GM19372 (cell line): ENCODE measurements at regions not wholly inside any gene's neighbourhood (a gene's known extent, or its start where the extent isn't known, plus 50 kb on each side); places are given as distances from the start of the nearest gene placed in this dataset.
"Not testable (repeated sequence)": the region's sequence is repeated elsewhere in the genome, so short reads cannot be mapped to it uniquely, and the experiment has no call there.

Experiments
- ATAC-seq: cut with Tn5 transposase; IDR thresholded peaks from one replicate; pipeline ENCODE4 v1.9.1; 2021; ENCODE audit warnings: mild to moderate bottlenecking, low read depth, moderate library complexity; ENCODE audit not compliant: unreplicated experiment

DNA sequence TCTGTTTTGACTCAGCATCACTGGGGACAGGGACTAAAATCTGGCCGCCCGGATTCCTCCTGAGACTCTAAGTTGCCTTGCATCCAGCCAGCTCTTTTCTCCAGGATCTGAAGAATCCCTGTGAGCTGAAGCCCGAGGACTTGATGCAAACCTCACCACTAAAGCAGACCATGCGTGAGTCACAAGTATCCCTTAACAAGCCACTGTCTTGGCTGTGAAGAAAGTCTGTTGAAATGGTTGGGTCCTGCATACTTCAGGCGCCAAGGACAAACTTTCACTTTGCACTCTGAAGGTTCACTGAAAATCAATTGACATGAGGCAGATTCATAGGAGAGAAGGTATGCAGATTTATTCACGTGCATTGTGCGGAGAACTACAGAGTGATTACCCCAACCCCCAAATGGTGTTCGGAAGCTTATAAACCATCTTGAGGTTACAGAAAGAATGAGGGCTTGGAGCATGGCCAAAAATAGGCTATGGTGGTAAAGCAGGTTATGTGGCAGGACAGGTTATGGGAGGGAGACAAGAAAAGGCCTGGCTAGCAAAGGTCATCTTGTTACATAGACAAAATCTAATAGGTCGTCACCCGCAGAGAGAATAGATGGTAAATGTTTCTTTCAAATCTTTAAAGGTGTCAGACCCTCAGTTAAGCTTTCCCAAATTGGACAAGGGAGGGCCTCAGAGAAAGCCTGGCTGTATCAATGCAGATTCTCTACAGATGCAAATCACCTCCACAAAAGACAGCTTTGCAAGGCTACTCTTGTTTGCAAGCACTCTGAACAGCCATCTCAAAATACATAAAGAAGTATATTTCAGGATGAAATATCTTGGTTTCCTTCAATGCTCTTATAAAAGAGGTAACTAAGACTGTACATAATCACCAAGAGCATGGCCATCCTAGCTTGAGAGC, 126.3 kb upstream of the PLAAT1 start:
- no peak for ATAC-seq

DNA sequence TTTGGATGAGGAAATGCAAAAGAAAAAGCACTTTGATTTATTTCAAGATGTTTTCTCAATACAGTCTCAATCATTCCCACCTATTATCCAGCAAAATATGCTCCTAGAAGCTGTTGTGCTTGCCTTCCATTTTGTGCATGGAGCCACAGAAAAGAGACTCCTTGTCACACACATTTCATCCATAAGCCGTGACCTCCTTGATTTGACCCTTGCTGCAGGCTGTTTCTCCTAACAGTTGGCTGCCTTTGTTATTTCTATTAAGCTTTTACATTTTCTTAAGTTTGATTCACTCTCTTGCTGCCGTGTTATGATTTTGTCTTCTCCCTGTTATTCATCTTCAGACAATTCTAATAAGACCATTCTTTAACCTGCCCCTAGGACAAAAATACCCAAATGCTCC, 124.2 kb upstream of the PLAAT1 start:
- ATAC-seq = no peak

DNA sequence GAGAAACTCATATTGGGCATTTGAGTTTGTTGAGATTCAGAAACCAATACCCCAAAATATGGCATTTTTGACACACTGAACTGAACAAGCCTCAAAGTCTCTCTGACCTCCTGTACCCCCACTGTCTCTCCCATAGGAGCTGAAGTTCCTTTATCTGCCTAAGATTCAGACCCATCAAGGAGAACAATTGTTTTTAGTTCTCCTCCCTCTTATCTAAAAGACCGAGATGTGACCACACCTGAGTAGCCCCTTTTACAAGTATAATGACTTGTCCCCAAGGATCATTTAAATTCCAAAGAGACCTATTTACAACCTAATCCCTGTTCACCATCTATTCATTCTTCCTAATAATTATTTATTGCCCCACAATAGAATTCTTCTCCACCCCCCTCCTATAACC, 122.1 kb upstream of the PLAAT1 start:
- no peak for ATAC-seq

DNA sequence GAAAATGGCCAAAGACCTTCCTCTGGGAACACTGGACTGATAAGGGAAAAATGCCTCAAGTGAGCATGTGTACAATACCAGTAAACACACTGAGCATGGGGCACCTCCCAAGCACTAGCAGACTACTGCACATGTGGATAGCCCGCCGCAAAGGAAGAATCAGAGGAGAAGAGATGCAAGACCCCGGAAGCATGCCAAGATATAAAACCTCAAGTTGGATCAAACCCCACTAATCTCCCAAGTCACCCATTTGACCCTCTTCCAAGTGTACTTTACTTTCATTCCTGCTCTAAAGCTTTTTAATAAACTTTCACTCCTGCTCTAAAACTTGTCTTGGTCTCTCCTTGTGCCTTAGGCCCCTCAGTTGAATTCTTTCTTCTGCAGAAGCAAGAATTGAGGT, 121.1 kb upstream of the PLAAT1 start:
- no peak for ATAC-seq

DNA sequence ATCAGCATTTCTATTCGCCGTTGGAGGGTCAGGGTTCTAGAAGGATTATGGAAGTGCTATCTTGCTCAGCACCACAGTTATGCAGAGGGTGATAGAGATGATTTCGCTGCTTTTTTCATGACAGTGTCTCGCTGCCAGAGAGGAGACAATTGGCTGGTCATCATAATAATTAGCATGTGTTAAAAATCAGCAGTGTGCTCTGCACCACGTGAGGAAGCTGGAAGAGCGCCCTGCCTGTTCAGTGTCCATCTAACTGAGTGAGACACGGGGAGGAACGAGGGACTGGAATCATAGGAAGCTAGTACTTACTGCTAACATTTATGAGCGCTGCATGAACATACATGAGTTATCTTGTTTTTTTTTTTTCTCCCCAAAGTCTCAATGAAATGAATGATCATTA, 116.2 kb upstream of the PLAAT1 start:
- no peak for ATAC-seq

DNA sequence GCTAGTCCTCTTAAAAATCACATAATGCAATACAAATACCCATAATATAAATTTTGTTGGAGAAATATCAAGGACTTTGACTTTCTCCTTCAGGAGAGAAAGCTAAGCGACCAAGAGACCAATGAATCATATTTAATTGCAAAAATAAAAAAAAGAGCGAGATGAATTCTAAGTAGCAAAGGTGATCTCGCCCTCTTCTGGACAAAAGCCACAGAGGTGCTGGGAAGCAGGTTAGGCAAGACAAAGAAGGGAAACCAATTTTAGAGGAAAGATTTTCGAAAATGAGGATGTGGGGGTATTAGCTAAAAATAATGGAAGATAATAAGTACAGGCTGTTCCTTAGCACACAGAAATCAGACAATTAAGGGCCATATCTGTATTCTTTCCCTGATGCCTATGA, 111.4 kb upstream of the PLAAT1 start:
- ATAC-seq = no peak

DNA sequence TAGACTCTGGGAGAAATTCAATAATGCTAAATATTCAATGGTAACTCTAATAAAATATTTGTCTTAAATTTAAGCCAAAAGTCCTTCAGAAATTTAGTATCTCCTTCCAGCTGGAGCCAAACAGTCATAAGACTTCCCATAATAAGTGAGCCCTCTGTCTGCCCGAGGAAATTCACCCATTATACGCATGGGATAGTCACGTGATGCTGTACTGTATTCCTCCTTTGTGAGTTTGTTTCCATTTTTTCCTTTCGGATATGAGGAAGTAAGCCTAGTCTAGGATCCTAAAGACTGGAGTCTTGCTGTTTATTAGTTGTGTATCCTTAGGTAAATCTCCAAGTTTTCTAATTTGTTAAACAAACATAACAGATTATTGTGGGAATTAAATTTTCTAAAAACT, 110.4 kb upstream of the PLAAT1 start:
- no peak for ATAC-seq

DNA sequence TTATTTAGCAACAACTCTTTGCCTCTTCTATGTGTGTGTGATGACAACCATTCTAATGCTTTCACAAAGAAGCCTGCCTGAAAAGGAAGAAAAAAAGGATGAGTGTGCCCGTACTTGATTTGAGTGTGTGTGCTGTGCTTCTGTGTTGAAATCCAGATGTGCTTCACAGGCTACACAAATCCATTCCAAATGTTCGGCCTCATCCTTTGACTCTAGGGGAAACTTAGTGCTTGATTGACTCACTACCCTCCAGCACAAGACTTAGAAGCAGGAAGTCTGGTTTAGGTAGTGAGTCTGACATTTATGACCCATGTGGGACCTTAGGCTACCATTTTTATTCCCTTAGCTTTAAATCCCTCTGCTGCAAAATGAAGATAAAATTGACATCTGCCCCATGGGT, 108.8 kb upstream of the PLAAT1 start:
- no peak for ATAC-seq

DNA sequence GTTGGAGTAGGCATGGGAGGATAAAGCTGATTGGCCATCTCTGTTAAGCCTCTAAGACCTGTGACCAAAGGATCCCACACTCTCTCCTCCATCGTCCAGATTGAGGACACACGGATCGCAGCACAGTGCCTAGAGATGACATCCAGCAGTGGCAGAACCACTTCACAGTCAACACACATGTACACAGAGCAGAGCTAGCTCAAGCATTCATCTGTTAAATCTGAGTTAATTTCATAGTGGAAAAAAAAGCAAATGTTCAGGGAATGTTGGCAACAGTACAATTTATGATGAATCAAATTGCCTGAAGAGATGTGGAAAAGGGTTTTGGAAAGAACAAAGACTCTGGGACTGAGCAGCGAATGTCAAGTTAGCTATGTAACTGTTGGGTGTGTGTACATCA, 108.1 kb upstream of the PLAAT1 start:
- ATAC-seq = no peak

DNA sequence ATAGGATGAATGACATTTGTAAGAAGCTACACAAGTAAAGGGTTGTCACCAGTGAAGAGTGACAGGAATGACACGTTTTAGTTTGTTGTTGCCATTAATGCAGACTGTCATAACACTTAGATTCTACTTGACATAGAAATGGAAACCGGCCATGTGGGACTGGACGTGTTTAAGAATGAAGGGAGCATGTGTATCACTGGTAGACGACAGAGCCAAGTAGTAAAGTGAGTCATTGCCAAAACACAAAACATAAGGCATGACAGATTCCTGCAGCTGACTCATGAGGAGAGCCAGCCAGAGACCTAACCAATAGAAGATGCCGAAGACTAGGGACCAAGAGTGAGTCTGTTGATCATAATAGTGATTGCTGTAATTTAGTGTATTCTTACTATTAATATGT, 106.2 kb upstream of the PLAAT1 start:
- ATAC-seq = no peak

DNA sequence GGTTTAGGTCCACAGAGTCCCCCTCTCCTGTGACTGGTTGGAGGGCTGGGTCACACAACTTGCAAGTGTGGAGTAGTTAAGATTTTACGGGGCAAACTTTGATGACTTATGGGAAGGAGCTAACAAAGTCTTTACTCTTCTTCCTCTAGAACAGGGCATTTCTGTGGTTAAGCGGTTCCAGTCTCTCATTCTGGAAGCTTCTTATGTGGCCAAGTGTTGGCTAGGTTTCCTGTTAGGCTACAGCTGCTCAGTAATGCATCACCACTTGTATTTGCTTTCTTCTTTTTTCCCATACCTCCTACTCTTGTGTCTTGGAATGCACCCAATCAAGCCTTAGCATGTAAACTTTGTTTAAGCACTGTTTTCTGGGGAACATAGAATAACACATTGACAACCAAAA, 100.6 kb upstream of the PLAAT1 start:
- ATAC-seq = no peak

DNA sequence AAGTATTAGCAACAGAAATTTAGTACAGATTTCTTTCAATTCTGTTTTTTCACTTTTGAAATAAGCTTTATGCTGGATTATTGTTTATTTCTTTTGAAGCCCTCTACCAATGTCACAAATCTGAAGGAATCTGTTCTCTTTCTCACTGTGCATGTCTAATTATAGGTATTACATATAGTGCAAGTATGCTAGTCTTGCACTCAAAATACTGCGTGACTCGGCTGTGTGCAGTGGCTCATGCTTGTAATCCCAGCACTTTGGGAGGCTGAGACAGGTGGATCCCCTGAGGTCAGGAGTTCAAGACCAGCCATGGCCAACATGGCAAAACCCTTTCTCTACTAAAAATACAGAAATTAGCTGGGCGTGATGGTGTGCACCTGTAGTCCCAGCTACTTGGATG, 95.8 kb upstream of the PLAAT1 start:
- ATAC-seq = no peak

DNA sequence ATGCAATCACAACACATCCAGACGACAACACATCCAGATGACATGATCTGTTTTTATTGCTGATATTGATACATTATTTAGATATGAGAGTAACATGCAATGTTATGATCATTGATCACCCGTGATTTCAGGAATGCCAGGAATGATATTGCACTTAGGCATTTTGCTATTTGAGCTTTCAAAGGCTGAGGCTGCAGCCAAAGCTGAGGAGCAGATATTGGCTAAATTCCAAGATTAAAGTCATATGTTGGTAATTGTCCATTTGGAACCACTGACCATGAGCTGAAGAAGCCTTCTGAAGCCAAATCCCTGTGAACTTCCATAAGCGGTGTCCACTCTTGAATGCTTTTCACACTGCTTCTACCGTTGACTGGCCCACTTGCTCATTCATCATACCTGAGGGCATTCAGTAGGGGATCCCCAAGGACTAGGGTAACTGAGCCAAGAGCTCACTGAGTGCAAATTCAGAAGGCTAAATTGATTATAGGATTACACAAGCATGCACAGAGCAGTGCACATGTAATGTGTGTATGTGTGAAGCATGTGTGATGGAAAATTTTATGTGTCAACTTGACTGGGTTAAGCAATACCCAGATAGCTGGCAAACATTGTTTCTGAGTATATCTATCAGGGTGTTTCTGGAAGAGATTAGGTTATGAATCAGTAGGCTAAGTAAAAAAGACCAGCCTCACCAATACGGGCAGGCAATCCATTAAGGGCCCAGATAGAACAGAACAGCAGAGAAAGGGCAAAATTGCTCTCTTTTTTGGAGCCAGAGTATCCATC, 92.1 kb upstream of the PLAAT1 start:
- ATAC-seq = no peak

DNA sequence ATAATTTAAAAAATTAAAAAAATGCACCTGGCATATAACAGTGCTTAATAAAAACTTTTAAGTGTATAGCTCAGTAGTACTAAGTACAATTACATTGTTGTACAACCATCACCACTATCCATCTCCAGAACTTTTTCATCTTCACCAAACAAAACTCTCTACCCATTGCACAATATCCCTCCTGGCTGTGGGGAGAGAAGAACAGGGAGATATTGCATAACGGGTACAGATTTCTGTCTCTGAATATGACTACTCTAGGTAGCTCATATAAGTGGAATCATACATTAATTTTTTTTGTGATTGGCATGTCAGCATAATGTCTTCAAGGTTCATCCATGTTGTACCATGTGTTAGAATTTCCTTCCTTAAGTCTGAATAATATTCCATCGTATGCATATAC, 91.0 kb upstream of the PLAAT1 start:
- no peak for ATAC-seq

DNA sequence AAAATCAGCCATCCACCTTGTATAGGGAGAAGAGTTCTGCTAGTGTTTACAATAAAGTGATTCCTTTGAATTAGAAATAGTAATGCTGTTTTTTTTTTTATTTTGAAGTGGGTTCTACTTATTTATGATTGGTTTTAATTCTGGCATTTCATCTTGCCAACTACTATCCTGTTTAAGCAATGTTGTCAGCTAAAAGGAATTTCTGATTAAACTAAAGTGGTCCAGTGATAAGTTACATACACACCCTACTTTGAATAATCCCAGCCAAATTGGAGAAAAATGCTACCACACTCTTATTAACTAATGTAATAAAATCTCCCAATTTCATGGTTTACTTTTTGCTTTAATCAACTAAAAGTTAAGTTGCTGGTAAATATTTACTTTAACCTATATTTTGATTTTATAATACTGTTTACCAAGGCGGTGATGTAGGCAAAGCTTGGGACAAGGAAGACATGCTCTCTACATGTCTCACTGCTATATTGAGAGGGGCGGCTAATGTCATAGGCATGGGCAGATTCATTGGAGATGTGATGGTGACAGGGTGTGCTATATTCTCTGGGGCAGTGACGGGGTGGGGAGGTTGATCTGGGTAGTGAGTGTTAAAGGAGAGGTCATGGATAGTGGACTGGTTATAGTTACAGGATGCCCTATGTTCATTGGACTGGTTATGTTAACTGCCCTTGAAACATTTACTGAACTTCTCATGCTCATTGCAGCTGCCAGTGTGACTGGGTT, 85.8 kb upstream of the PLAAT1 start:
- ATAC-seq = not testable (repeated sequence)

DNA sequence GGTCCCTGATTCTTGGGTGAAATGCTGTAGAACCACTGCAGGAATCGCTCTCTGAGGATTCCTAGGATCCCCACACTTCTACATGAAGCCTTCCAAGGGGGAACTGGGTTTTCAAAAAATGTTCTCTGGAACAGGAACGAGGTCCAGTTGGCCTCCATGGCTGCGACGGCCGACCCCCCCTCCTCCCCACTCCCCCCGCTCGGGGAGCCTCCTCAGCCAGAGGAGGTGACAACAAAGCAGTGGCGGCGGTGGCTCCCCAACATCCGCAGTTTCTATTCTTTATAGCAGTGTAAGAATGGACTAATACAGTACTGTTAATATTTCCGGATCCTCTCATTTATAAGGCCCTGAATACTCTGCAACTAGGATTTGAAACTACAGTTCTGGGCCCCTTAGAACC, 84.0 kb upstream of the PLAAT1 start:
- ATAC-seq = no peak

DNA sequence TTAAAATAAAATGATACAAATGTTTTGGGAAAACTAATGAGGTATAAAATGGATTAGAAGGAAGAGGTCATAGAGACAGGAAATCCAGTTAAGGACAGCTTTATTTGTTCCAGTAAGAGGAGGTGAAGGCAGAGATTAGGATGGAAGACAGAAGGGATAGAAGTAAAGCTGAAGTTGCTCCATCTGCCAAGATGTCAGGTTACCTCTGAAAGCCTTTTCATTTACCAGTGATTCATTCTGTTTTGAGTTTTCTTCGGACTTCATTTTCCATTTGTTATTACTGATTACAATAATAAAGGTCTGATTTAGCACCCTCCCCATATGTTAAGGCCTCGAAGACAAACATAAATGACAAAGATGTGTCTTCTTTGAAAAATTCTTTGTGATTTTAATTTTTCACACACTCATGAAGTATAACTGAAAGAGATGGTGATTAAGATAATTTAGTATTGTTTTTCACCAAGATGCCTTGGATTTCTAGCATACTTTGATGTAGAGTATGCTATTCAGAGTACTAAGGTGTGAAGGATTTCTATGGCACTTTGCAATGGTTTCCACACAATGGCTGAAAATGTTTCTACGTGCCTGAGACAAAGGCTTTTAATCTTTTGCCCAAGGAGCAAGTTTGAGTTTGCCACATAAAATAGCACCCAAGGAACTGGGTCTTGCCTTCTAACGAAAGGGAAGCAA, 75.4 kb upstream of the PLAAT1 start:
- no peak for ATAC-seq

DNA sequence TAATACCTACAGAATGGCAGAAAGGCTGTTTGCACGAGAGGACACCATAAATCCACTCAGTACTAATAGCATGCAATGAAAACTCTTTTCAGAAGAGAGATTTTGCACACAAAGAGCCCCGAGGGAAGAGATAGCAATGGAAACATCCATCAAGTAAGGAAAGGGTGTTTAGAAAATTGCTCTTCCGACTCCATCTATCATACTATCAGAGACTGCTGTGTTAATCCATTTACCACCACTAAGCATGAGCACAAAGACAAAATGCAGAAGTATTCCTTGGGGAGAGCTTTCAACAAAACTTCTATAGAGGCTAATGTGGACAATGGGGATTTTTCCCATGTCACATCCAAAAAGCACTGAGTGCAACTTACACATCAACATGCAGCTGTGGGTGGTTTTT, 72.1 kb upstream of the PLAAT1 start:
- ATAC-seq = no peak

DNA sequence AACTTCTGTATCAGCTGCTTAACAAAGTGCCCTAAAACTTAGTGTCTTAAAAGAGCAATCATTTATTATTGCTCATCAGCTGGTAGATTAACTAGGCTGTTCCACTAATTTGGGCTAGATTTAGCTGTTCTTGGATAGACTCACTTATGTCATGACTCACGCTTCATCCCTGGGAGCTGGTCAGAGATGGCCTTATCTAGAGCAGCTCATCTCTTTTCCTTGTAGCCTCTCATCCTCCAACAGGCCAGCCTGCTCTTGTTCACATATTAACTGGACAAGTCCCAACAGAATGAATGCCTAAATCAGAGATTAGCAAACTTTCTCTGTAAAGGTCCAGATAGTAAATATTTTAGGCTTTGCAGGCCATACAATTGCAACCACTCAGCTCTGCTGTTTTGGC, 66.9 kb upstream of the PLAAT1 start:
- ATAC-seq = no peak

DNA sequence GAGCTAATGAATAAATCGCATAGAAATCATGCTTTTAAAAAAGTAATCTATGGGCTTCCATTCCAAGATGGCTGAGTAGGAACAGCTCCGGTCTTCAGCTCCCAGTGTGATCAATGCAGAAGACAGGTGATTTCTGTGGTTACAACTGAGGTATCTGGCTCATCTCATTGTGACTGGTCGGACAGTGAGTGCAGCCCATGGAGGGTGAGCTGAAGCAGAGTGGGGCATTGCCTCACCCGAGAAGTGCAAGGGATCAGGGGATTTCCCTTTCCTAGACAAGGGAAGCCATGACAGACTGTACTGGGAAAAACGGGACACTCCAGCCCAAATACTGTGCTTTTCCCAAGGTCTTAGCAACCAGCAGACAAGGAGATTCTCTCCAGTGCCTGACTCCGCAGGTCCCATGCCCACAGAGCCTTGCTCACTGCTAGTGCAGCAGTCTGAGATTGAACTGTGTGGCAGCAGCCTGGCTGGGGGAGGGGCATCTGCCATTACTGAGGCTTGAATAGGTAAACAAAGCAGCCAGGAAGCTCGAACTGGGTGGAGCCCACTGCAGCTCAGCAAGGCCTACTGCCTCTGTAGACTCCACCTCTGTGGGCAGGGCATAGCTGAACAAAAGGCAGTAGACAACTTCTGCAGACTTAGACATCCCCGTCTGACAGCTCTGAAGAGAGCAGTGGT, 61.5 kb upstream of the PLAAT1 start:
- not testable (repeated sequence) for ATAC-seq
